PC-3 (cell line): ENCODE measurements at regions not wholly inside any gene's neighbourhood (a gene's known extent, or its start where the extent isn't known, plus 50 kb on each side); places are given as distances from the start of the nearest gene placed in this dataset.

Experiments
- ATAC-seq: fragments of 200-7000 bp; cut with Tn5 transposase; 2 replicates; pipeline ENCODE4 v1.9.1; 2020; ENCODE audit warnings: mild to moderate bottlenecking, moderate library complexity
- BruUV-seq: library from RNA; stranded (reverse); fragments of 400-500 nt; replicated peaks from 2 replicates; lab custom pipeline; 2021; lab: Mats Ljungman, UMichigan
- CTCF ChIA-PET: fragments of 300-600 bp; sonication (Branson Sonifier 250); formaldehyde crosslinking; loops from one replicate; lab custom pipeline; 2022; ENCODE audit warnings: antibody characterized with exemption; lab: Charles Lee
- POLR2A ChIA-PET: fragments of 300-600 bp; sonication (Branson Sonifier 250); formaldehyde crosslinking; loops from one replicate; lab custom pipeline; 2022; ENCODE audit warnings: antibody characterized with exemption; ENCODE audit not compliant: unreplicated experiment; lab: Charles Lee
- DNase-seq: peaks from one replicate; pipeline ENCODE4 v3.0.0-alpha.2; 2015
- H2AFZ ChIP-seq: fragments of 300-600 bp; sonication (generic); 2 replicates; pipeline ENCODE4 v1.6.0; 2016; ENCODE audit warnings: antibody characterized with exemption, low read length
- H3F3A ChIP-seq: fragments of 300-600 bp; sonication (generic); one replicate; pipeline ENCODE4 v1.6.0; 2017; ENCODE audit warnings: antibody characterized with exemption, low read length, control low read depth, mild to moderate bottlenecking; ENCODE audit not compliant: unreplicated experiment
- H3K27ac ChIP-seq: fragments of 300-600 bp; sonication (generic); 2 replicates; pipeline ENCODE4 v1.5.1; 2016; ENCODE audit warnings: mild to moderate bottlenecking, low read length
- H3K27me3 ChIP-seq: fragments of 300-600 bp; sonication (generic); 2 replicates; pipeline ENCODE4 v1.6.1; 2016; ENCODE audit warnings: low read length, mixed read lengths
- H3K36me3 ChIP-seq: fragments of 300-600 bp; sonication (generic); 2 replicates; pipeline ENCODE4 v1.6.1; 2016; ENCODE audit warnings: low read depth, mixed run types, low read length, mixed read lengths
- H3K4me1 ChIP-seq: fragments of 300-600 bp; sonication (generic); 2 replicates; pipeline ENCODE4 v1.5.1; 2016; ENCODE audit warnings: low read length; ENCODE audit not compliant: insufficient read depth
- H3K4me2 ChIP-seq: fragments of 300-600 bp; sonication (generic); 2 replicates; pipeline ENCODE4 v1.6.0; 2016; ENCODE audit warnings: low read length
- H3K4me3 ChIP-seq: fragments of 300-600 bp; sonication (generic); 2 replicates; pipeline ENCODE4 v1.5.1; 2016; ENCODE audit warnings: mild to moderate bottlenecking, low read length, mixed read lengths
- H3K79me2 ChIP-seq: fragments of 300-600 bp; sonication (generic); 2 replicates; pipeline ENCODE4 v1.6.1; 2017; ENCODE audit warnings: low read length, mixed read lengths
- H3K9ac ChIP-seq: fragments of 300-600 bp; sonication (generic); 2 replicates; pipeline ENCODE4 v1.6.0; 2016; ENCODE audit warnings: mild to moderate bottlenecking, low read length
- H3K9me2 ChIP-seq: fragments of 300-600 bp; sonication (generic); replicated peaks from 2 replicates; pipeline ENCODE4 v1.6.1; 2016; ENCODE audit warnings: mixed run types, low read length, mixed read lengths
- H3K9me3 ChIP-seq: fragments of 300-600 bp; sonication (generic); 2 replicates; pipeline ENCODE4 v1.6.1; 2016; ENCODE audit warnings: low read length, mixed read lengths
- H4K20me1 ChIP-seq: fragments of 300-600 bp; sonication (generic); 2 replicates; pipeline ENCODE4 v1.6.1; 2016; ENCODE audit warnings: low read length, mixed read lengths
- EZH2 ChIP-seq: fragments of 300-600 bp; sonication (generic); IDR thresholded peaks from one replicate; pipeline ENCODE4 v1.6.1; 2017; ENCODE audit warnings: antibody characterized with exemption, mild to moderate bottlenecking, low read length; ENCODE audit not compliant: unreplicated experiment
- EZH2phosphoT487 ChIP-seq: fragments of 300-600 bp; sonication (generic); IDR thresholded peaks from 2 replicates; pipeline ENCODE4 v1.6.1; 2018; ENCODE audit warnings: mild to moderate bottlenecking, antibody characterized with exemption, low read length, borderline replicate concordance
- intact Hi-C: fragments of 100-400 bp; cut with micrococcal nuclease; formaldehyde crosslinking; loops from 2 replicates; pipeline ENCODE4 v1.9.0; 2023
- TF ChIP-seq, protein P1 (sequence below): fragments of 300-600 bp; sonication (generic); conservative IDR thresholded peaks from 2 replicates; pipeline ENCODE4 v1.5.1; 2017; ENCODE audit warnings: antibody characterized with exemption, low read depth, mild to moderate bottlenecking, low read length

DNA sequence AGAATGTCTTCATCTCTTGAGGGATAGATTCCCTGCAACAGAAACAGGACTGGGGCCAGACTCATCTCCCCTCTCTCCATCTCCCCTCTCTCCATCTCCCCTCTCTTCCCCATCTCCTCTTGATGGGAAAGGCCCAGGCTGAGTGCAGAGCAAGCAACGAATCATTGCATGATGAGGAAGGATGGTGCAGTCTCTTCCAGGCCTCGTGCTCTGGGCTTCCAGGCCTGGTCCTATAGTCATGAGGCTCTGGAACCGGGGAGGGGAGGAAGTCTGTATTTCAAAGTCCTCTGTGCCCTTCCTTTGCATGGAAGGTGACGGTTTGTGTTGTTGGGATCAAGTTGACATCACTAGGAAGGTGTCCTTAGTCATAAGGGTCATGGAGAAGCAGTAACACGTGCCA is 115.6 kb upstream of the NEDD4L start:
- DNase-seq (no peak), ATAC-seq (no peak)
- no peak overlapping the region for H2AFZ ChIP-seq
- H3K36me3 ChIP-seq: no peaks in the 10 kb centered on the region
- peaks cover 14% of the 10 kb centered on the region for H3K4me1 ChIP-seq
- no peak overlapping the region for H3K9ac ChIP-seq
- H3K9me2 ChIP-seq: no peaks in the 10 kb centered on the region
- TF ChIP-seq EZH2 (no peak), EZH2phosphoT487 (no peak)
- TF ChIP-seq, protein P1, sequence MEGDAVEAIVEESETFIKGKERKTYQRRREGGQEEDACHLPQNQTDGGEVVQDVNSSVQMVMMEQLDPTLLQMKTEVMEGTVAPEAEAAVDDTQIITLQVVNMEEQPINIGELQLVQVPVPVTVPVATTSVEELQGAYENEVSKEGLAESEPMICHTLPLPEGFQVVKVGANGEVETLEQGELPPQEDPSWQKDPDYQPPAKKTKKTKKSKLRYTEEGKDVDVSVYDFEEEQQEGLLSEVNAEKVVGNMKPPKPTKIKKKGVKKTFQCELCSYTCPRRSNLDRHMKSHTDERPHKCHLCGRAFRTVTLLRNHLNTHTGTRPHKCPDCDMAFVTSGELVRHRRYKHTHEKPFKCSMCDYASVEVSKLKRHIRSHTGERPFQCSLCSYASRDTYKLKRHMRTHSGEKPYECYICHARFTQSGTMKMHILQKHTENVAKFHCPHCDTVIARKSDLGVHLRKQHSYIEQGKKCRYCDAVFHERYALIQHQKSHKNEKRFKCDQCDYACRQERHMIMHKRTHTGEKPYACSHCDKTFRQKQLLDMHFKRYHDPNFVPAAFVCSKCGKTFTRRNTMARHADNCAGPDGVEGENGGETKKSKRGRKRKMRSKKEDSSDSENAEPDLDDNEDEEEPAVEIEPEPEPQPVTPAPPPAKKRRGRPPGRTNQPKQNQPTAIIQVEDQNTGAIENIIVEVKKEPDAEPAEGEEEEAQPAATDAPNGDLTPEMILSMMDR: no peak
- no peaks in the 10 kb centered on the region for H3K27me3 ChIP-seq
- H3F3A ChIP-seq: no peaks in the 10 kb centered on the region
- no peaks in the 10 kb centered on the region for H4K20me1 ChIP-seq
- intact Hi-C loops: no loop called here
- no peak overlapping the region for H3K4me3 ChIP-seq
- no peak overlapping the region for H3K4me2 ChIP-seq
- BruUV-seq: no TSS peak
- ChIA-PET POLR2A (no interaction called here), CTCF (no interaction called here)
- H3K27ac ChIP-seq: no peak overlapping the region
- no peaks in the 10 kb centered on the region for H3K79me2 ChIP-seq
- no peaks in the 10 kb centered on the region for H3K9me3 ChIP-seq

DNA sequence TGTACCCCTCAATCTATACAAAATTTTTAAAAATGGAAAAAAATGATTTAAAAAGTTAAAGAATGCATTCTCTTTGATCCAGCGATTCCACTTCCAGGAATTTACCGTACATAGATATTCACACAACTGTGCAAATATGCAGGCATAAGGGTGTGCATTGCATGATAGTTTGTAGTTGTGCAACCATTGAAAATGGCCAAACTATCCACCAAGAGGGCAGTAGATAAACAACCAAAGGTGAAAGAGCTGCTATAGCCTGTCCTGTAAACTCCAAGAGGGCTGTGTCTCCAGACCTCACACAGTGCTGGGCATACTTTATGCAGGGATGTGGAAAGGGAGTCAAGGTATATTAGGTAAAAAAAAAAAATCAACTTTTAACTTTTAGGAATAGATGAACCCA is 116.5 kb upstream of the NEDD4L start:
- no TSS peak for BruUV-seq
- H3K4me1 ChIP-seq: peaks cover 14% of the 10 kb centered on the region
- no peaks in the 10 kb centered on the region for H3K79me2 ChIP-seq
- intact Hi-C loops: no loop called here
- ATAC-seq (no peak), DNase-seq (no peak)
- no peaks in the 10 kb centered on the region for H3F3A ChIP-seq
- H3K27me3 ChIP-seq: no peaks in the 10 kb centered on the region
- no peak overlapping the region for H3K4me2 ChIP-seq
- no peaks in the 10 kb centered on the region for H3K36me3 ChIP-seq
- H3K9me3 ChIP-seq: no peaks in the 10 kb centered on the region
- ChIA-PET POLR2A (no interaction called here), CTCF (no interaction called here)
- no peak overlapping the region for H2AFZ ChIP-seq
- no peak overlapping the region for H3K4me3 ChIP-seq
- H3K9ac ChIP-seq: no peak overlapping the region
- no peak overlapping the region for H3K27ac ChIP-seq
- H4K20me1 ChIP-seq: no peaks in the 10 kb centered on the region
- TF ChIP-seq EZH2phosphoT487 (no peak), EZH2 (no peak)
- TF ChIP-seq, protein P1: no peak
- no peaks in the 10 kb centered on the region for H3K9me2 ChIP-seq

DNA sequence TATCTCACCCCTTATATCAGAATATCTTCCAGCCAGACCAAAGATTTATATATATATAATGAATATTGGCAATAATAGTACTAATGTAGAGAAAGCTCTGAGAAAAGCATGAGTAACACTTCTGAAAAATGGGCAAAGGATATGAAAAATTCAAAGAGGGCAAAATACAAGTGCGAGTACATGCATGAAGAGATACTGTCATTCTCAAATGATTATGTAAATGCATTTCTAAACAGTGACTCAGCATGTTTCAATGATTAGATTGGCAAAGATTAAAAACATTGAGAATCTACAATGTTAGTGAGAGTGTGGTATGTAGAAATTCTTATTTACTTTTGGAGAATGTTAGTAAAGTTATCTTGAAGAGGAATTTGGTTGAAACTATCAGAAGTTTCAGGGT is 118.3 kb upstream of the NEDD4L start:
- peak overlapping the region; percentile 2; the same call in 1 of the 2 replicates for H3K27ac ChIP-seq
- no peak overlapping the region for H3K4me3 ChIP-seq
- no peaks in the 10 kb centered on the region for H3K36me3 ChIP-seq
- no peak overlapping the region for H3K9ac ChIP-seq
- ATAC-seq (peak; percentile 22; the same call in 1 of the 2 replicates), DNase-seq (peak; percentile 63)
- H3K4me2 ChIP-seq: no peak overlapping the region
- H3K9me3 ChIP-seq: no peaks in the 10 kb centered on the region
- ChIA-PET CTCF (no interaction called here), POLR2A (no interaction called here)
- H3K4me1 ChIP-seq: peaks cover 14% of the 10 kb centered on the region
- H2AFZ ChIP-seq: no peak overlapping the region
- H3K27me3 ChIP-seq: no peaks in the 10 kb centered on the region
- H3K9me2 ChIP-seq: no peaks in the 10 kb centered on the region
- no peaks in the 10 kb centered on the region for H4K20me1 ChIP-seq
- no TSS peak for BruUV-seq
- H3F3A ChIP-seq: no peaks in the 10 kb centered on the region
- intact Hi-C loops: no loop called here
- H3K79me2 ChIP-seq: no peaks in the 10 kb centered on the region
- TF ChIP-seq EZH2 (no peak), EZH2phosphoT487 (no peak)
- TF ChIP-seq, protein P1: no peak
